ENCODE measurements at regions not wholly inside any gene's neighbourhood (a gene's known extent, or its start where the extent isn't known, plus 50 kb on each side); places are given as distances from the start of the nearest gene placed in this dataset.

- H3F3A ChIP-seq (ENCODE audit: insufficient read depth, low read length) = no peaks in the 10 kb centered on the region
- no peak overlapping the region for H3K27ac ChIP-seq (ENCODE audit: low read length)
- no peak overlapping the region for H2AFZ ChIP-seq (ENCODE audit: low read length)
- DNase-seq = no peak
- no peaks in the 10 kb centered on the region for H3K27me3 ChIP-seq (replicated peaks; ENCODE audit: insufficient read depth, low read length)
- H3K4me3 ChIP-seq (ENCODE audit: low read length) = no peak overlapping the region
- TF ChIP-seq EZH2 (optimal IDR thresholded peaks at IDR 0.05; ENCODE audit: low read depth, low read length) = no peak
- TF ChIP-seq CTCF (IDR thresholded peaks at IDR 0.05; ENCODE audit: low read length) = no peak
- no peak for TF ChIP-seq EZH2phosphoT487 (IDR thresholded peaks at IDR 0.05; ENCODE audit: low read length)
- H3K9ac ChIP-seq (ENCODE audit: low read length) = no peak overlapping the region
- H3K9me2 ChIP-seq (replicated peaks; ENCODE audit: insufficient read depth, low read length) = no peaks in the 10 kb centered on the region
- H3K36me3 ChIP-seq (replicated peaks; ENCODE audit: insufficient read depth, low read length) = no peaks in the 10 kb centered on the region
- no peaks in the 10 kb centered on the region for H4K20me1 ChIP-seq (ENCODE audit: insufficient read depth, low read length)
- no peak overlapping the region for H3K4me2 ChIP-seq (ENCODE audit: low read depth, low read length)
- H3K79me2 ChIP-seq (ENCODE audit: low read length) = no peaks in the 10 kb centered on the region
- no peaks in the 10 kb centered on the region for H3K9me3 ChIP-seq (replicated peaks; ENCODE audit: insufficient read depth, low read length)
- H3K4me1 ChIP-seq (ENCODE audit: low read length) = no peaks in the 10 kb centered on the region
Observed at GRCh38 chr6:167698540-167698939, 128.2 kb upstream of the AFDN start.

GRCh38 chr6:167699141-167699931, 127.4 kb upstream of the AFDN start:
- Histone ChIP-seq H3K9me3 (replicated peaks; ENCODE audit: insufficient read depth, low read length) (no peaks in the 10 kb centered on the region), H3F3A (ENCODE audit: insufficient read depth, low read length) (no peaks in the 10 kb centered on the region), H3K9me2 (replicated peaks; ENCODE audit: insufficient read depth, low read length) (no peaks in the 10 kb centered on the region), H3K9ac (ENCODE audit: low read length) (no peak overlapping the region), H3K79me2 (ENCODE audit: low read length) (no peaks in the 10 kb centered on the region), H3K4me3 (ENCODE audit: low read length) (no peak overlapping the region), H3K27ac (ENCODE audit: low read length) (no peak overlapping the region), H4K20me1 (ENCODE audit: insufficient read depth, low read length) (no peaks in the 10 kb centered on the region), H3K27me3 (replicated peaks; ENCODE audit: insufficient read depth, low read length) (no peaks in the 10 kb centered on the region), H2AFZ (ENCODE audit: low read length) (0 out of 2 replicates have a peak overlapping the region, but pooled peaks have one; percentile 23), H3K4me2 (ENCODE audit: low read depth, low read length) (peak overlapping the region; percentile 29; the same call in 1 of the 2 replicates), H3K4me1 (ENCODE audit: low read length) (no peaks in the 10 kb centered on the region), H3K36me3 (replicated peaks; ENCODE audit: insufficient read depth, low read length) (no peaks in the 10 kb centered on the region)
- TF ChIP-seq EZH2phosphoT487 (IDR thresholded peaks at IDR 0.05; ENCODE audit: low read length) = no peak
- no peak for TF ChIP-seq EZH2 (optimal IDR thresholded peaks at IDR 0.05; ENCODE audit: low read depth, low read length)
- no peak for TF ChIP-seq CTCF (IDR thresholded peaks at IDR 0.05; ENCODE audit: low read length)
- no peak for DNase-seq

- H3K9ac ChIP-seq (ENCODE audit: low read length) = no peak overlapping the region
- H4K20me1 ChIP-seq (ENCODE audit: insufficient read depth, low read length) = no peaks in the 10 kb centered on the region
- no peak overlapping the region for H2AFZ ChIP-seq (ENCODE audit: low read length)
- no peak overlapping the region for H3K4me2 ChIP-seq (ENCODE audit: low read depth, low read length)
- H3K27me3 ChIP-seq (replicated peaks; ENCODE audit: insufficient read depth, low read length) = peaks cover 4% of the 10 kb centered on the region; the same call in 1 of the 2 replicates
- no peaks in the 10 kb centered on the region for H3K9me2 ChIP-seq (replicated peaks; ENCODE audit: insufficient read depth, low read length)
- H3K4me1 ChIP-seq (ENCODE audit: low read length) = no peaks in the 10 kb centered on the region
- H3F3A ChIP-seq (ENCODE audit: insufficient read depth, low read length) = no peaks in the 10 kb centered on the region
- H3K79me2 ChIP-seq (ENCODE audit: low read length) = no peaks in the 10 kb centered on the region
- H3K4me3 ChIP-seq (ENCODE audit: low read length) = no peak overlapping the region
- TF ChIP-seq CTCF (IDR thresholded peaks at IDR 0.05; ENCODE audit: low read length) (no peak), EZH2 (optimal IDR thresholded peaks at IDR 0.05; ENCODE audit: low read depth, low read length) (no peak), EZH2phosphoT487 (IDR thresholded peaks at IDR 0.05; ENCODE audit: low read length) (no peak)
- H3K9me3 ChIP-seq (replicated peaks; ENCODE audit: insufficient read depth, low read length) = no peaks in the 10 kb centered on the region
- H3K36me3 ChIP-seq (replicated peaks; ENCODE audit: insufficient read depth, low read length) = no peaks in the 10 kb centered on the region
- no peak for DNase-seq
- H3K27ac ChIP-seq (ENCODE audit: low read length) = no peak overlapping the region
Observed at GRCh38 chr6:167700199-167700598, 126.5 kb upstream of the AFDN start.

All from MM.1S (cell line).